NCI-H510A (cell line): ENCODE measurements at regions not wholly inside any gene's neighbourhood (a gene's known extent, or its start where the extent isn't known, plus 50 kb on each side); places are given as distances from the start of the nearest gene placed in this dataset.
"Not testable (repeated sequence)": the region's sequence is repeated elsewhere in the genome, so short reads cannot be mapped to it uniquely, and the experiment has no call there.

Source experiments
- DNase-seq: peaks from one replicate; lab custom pipeline; 2025; lab: John Stamatoyannopoulos, UW

- DNase-seq = peak; percentile 96
Observed at GRCh38 chr1:10867138-10867721, 70.8 kb upstream of the CASZ1 start.

DNA sequence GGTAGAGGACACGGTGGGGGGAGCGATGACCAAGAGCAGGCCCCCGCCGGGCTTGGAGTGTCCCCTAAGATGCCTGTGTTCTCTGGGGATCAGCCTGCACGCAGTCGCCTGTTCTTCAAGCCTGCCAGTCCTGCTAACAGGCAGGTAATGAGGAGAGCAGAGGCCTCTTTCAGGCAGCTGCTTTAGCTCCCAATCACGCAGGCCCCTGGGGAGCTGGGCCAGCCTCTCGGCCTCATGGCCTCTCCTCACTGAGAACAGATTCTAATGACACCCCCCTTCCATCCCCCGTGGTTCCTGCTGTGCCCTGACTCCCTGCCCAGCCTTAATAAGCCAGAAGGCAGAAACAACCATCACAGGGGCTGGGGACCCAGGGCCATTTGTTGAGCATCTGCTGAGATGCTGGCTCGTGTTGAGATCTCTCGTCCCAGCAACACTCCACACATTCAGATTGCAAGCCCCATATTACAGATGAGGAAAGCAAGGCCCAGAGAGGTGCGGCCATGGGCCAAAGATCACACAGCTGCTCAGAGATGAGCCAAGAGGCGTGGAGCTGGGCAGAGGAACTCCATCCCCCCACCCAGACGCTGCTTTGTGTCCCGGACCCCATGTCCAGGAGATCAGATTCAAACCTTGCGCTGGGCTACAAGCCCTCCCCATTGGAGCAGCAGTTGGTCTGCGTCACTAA is 71.6 kb upstream of the CASZ1 start:
- peak; percentile 81 for DNase-seq

- no peak for DNase-seq
Observed at GRCh38 chr1:10868599-10868965, 72.1 kb upstream of the CASZ1 start.

- no peak for DNase-seq
Observed at GRCh38 chr1:10869933-10870332, 73.5 kb upstream of the CASZ1 start.

- DNase-seq = peak; percentile 31
Observed at GRCh38 chr1:10870493-10871096, 74.1 kb upstream of the CASZ1 start.

DNA sequence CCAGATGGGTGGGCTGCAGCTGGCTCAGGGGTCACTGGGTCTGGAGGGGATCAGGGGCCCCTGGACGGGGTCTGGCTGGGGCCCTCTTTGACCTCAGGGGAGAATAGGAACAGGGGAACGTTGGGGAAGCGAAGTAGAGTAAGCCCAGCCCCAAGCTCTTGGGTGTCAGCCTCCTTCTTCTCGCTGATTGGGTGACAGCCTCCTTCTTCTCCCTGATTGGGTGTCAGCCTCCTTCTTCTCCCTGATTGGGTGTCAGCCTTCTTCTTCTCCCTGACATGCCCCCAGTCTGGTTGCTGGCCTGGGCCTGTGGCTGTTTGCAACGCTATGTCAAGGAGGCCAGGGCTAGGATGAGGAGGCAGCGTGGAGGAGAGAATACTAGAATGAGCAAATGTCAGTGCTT is 76.7 kb upstream of the CASZ1 start:
- no peak for DNase-seq

DNA sequence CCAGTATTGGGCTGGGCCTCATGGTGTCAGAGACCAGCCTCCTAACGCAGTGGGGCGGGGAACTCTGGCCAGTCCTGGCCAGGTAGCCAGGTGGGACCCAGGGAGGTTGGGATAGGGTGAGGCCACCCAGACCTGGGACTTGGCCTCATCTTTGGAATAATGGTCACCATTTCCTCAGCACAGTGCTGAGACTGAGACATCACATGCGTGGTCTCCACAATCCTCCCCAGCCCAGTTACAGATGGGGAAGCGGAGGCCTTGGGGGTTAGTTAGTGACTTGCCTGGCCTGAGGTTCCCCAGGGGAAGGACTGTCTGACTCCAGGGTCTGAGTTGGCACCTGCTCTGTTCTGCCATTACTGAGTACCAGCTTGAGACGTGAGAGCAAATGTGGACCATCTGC is 77.9 kb upstream of the CASZ1 start:
- DNase-seq = no peak

DNA sequence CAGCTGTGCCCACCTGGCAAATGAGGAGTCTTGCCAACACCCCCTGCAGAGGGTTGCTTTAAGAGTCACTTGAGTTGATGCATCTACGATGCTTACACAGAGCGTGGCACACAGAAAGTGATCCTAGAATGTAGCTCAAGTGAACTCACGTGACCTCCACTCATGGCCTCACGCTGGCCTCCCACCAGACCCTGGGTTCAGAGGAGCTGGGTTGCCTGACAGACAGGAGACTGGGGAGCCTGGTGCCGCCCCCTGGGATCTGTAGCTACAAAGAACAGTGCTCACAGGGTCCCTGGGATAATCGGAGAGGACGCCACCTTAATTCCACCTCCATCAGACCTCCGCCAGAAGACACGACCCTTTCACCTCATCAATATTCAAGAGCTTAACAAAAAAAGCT is 81.4 kb upstream of the CASZ1 start:
- peak; percentile 52 for DNase-seq

GRCh38 chr1:10878469-10878868 is 82.0 kb upstream of the CASZ1 start:
- DNase-seq = peak; percentile 43

DNA sequence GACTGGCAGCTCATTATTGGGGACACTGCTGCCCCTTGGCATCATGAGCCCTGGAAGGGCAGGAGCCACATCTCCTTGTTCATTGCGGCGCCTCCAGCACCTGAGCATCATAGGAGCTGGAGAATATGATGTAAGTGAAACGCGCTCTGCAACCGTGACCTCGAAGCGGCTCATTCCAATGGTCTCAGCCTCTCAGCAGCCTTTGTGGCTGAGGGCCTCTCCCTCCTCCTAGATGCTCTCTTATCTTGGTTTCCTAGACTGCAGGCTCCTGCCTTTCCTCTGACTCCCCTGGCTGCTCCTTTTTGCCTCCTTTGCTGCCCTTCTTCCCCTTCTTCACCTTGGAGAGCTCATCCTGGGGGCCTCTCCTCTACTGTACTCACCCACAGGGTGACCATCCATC is 83.6 kb upstream of the CASZ1 start:
- DNase-seq = no peak

DNA sequence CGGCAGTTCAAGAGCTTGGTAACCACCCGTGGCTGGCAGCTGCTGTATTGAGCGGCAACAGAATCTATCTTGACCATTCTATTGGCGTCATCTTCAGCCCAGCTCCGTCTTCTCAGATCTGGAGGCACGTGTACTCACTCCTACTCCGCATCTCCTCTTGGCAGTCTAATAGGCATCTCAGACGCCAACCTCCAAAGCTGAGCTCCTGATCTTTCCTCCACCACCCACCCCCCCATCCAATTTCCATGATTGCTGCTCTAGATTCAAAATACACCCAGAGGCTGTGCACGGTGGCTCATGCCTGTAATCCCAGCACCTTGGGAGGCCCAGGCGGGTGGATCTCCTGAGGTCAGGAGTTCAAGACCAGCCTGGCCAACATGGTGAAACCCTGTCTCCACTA is 84.6 kb upstream of the CASZ1 start:
- no peak for DNase-seq

- no peak for DNase-seq
Observed at GRCh38 chr1:10882069-10882468, 85.6 kb upstream of the CASZ1 start.

- DNase-seq = not testable (repeated sequence)
Observed at GRCh38 chr1:10887032-10887431, 90.6 kb upstream of the CASZ1 start.

GRCh38 chr1:10888291-10888690 is 91.8 kb upstream of the CASZ1 start:
- no peak for DNase-seq

- no peak for DNase-seq
Observed at GRCh38 chr1:10888791-10889649, 92.6 kb upstream of the CASZ1 start.

DNA sequence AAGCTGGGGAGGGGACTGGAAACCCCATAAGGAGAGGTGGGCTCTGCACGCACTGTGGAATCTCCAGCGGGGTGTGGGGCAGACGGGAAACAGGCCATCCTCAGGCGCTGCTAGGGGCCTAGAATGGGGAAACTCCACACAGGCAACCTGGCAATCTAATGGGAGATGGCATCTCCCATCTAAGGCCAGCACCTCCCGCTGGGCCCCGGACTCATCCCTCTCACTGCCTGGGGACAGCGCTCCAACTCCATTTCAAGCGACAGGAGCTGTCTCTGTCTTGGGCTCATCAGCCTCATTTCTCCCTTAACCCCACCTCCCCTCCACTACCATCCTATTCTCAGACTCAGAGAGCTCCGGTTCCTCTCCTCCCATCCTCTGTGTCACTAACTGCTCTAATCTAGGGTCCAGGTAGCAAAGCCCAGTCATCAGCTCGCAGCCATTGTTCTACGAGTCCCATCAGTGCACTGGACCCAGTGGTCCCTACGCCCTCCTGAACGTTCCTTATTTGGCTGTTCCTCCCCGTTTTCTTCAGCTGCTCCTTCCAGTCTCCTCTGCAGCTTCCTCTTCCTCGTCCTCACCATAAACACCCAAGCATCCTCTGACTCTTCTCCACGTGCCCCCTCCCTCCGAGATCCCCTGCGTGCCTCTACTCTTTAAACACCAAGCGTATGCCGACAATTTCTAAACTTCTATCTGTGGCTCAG is 93.4 kb upstream of the CASZ1 start:
- no peak for DNase-seq

DNA sequence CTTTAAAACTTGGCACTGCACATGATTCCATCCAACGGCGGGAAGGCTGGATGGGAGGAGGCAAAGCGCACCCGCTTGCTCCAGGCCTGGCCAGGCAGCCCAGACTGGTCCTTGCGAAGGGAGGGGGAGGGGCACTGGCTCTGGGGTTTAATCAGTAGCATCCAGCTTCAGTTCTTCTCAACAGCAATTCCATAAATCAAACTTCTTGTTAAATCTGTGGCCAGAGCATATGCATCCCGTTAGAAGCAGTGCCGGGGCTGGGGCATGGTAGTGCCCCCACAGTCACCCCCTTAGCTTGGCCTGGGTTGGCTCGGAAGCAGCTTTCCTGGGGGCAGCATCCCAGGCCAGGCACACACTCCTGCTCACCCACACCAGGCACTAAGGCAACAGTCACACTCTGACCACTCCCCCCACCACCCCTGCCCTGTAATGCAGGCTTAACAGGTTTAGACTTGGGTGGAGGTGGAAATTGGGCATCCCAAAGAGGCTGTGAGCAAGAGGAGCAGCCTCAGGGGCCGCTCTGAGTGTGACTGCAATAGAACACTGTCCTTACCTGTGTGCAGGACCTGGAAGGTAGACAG is 94.1 kb upstream of the CASZ1 start:
- DNase-seq = no peak

DNA sequence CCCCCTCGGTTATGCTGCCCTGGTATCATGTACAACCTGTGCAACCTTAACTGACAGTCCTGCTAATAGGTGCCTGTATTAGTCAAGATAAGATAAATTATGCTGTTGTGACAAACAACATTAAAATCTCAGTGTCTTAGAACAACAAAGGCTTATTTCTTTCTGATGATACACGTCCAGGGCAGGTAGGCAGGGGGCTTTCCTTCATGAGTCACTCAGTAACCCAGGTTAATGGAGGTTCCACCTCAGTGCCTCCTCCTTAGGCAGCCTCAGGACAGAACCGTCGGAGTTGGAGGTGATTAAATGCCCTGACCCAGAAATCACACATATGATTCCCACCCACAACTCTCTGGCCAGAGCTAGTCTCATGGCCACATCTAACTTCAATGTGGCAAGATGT is 94.6 kb upstream of the CASZ1 start:
- no peak for DNase-seq

DNA sequence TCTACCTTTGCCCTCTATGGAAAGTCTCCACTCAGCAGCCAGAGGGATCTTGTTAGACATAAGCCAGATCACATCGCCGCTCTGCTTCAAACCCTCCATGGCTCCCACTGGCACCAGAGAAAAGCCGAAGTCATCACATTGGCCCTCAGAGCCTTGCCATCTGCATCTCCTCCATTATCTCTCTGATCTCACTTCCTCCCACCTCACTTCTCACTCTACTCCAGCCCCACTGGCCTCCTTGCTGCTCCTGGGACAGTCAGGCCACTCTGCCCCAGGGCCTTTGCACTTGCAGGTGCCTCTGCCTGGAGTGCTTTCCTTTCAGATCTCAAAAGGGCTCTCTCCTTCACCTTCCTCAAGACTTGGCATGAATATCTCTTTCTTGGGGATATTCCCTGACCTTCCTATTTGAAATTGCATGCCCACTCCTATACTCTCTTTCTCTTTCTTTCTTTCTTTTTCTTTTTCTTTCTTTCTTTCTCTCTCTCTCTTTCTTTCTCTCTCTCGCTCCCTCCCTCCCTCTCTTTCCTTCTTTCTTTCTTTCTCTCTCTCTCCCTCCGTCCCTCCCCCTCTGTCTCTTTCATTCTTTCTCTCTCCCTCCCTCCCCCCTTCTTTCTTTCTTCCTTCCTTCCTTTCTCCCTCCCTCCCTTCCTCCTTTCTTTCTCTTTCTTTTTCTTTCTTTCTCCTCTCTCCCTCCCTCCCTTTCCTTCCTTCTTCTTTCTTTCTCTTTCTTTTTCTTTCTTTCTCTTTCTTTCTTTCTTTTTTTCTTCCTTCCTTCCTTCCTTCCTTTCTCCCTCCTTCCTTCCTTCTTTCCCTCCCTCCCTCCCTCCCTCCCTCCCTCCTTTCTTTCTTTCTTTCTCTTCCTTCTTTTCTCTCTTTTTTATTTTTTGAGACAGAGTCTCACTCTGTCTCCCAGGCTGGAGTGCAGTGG is 96.0 kb upstream of the CASZ1 start:
- no peak for DNase-seq

DNA sequence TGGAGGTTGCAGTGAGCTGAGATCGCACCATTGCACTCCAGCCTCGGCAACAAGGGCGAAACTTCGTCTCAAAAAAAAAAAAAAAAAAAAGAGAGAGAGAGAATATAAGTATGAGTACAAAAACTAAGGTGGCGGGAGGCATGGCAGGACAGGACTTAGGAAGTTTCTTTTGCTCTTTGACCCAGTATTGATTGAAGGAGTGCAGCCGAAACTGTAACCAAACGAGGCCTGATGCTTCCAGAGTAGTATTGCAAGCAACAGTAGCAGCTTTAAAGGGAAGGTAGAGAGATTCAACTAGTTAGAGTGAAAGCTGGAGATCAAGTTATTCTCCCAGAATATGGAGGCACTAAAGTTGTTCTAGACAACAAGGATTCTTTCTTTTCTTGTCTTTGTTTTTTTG is 99.2 kb upstream of the CASZ1 start:
- DNase-seq = no peak

DNA sequence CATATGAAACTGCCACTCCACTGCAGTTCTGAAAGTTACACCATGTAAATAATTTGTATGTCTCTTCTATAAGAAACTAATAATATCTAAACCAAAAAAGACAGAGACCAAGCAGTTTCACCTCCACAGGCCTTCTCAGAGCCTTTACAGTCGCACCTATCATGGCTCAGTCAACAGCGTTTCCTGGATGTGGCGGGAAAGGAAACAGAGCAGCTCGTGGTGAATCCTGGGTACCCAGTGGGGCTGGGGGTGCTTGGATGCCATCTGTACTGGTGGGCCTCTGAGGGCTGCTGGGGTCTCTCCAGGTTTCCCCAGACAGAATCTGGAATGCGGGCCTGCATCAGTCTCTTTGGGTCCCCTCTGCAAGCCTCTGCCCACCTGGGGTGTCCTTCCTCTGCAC is 100.2 kb upstream of the CASZ1 start:
- DNase-seq = no peak
